ENCODE measurements at regions not wholly inside any gene's neighbourhood (a gene's known extent, or its start where the extent isn't known, plus 50 kb on each side); places are given as distances from the start of the nearest gene placed in this dataset.

DNA sequence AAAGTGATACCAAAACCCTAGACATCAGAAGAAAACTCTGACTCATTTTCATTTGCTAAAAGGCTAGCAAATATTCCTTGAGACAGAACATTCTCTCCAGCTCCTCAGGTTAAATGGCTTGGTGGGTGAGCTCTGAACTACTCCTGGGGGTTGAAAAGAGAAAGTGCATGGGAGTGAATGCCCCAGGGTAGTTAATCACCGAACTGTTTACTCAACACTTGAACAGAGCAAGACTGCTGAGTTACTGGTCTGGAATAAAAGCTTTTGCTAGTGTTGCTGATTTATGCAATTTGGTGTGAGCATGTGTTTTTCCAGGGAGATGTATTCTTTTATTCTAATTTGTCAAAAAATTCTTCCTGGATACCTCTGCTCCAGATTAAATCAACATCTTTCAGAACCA, 88.3 kb upstream of the PRDM9 start:
- no peak for TF ChIP-seq POLR2A (IDR thresholded peaks at IDR 0.05)
- TF ChIP-seq CTCF (IDR thresholded peaks at IDR 0.05): no peak

Measured in ovary (tissue), 3 donors.